Neutrophil (primary cell): ENCODE measurements at regions not wholly inside any gene's neighbourhood (a gene's known extent, or its start where the extent isn't known, plus 50 kb on each side); places are given as distances from the start of the nearest gene placed in this dataset.

Source experiments
- H3K27ac ChIP-seq: fragments of 200-600 bp; sonication (generic); 2 replicates; pipeline ENCODE4 v1.5.1; 2016; ENCODE audit warnings: mild to moderate bottlenecking, moderate library complexity
- H3K27me3 ChIP-seq: fragments of 200-600 bp; sonication (generic); 2 replicates; pipeline ENCODE4 v1.6.0; 2016; ENCODE audit warnings: mild to moderate bottlenecking
- H3K36me3 ChIP-seq: fragments of 200-600 bp; sonication (generic); 2 replicates; pipeline ENCODE4 v1.5.1; 2017
- H3K4me1 ChIP-seq, 2 experiments: fragments of 200-600 bp in 1 of 2; sonication (generic) in 1 of 2; 1 replicate in 1 of 2; 2 replicates in 1 of 2; pipeline versions ENCODE4 v1.5.1 to v1.6.1; 2013 to 2016; ENCODE audit warnings: low read depth in 1 of 2, low read length in 1 of 2, mild to moderate bottlenecking in 1 of 2, moderate library complexity in 1 of 2; ENCODE audit not compliant: control insufficient read depth in 1 of 2, insufficient read depth in 1 of 2
- H3K4me3 ChIP-seq, 2 experiments: fragments of 200-600 bp in 1 of 2; sonication (generic) in 1 of 2; 1 replicate in 1 of 2; 2 replicates in 1 of 2; pipeline ENCODE4 v1.5.1; 2013 to 2016; ENCODE audit warnings: low read depth in 1 of 2, low read length in 1 of 2, mild to moderate bottlenecking in 1 of 2, moderate library complexity in 1 of 2
- H3K9me3 ChIP-seq: fragments of 200-600 bp; sonication (generic); 2 replicates; pipeline ENCODE4 v1.5.1; 2016
- TF ChIP-seq, protein P1 (sequence below): fragments of 200-600 bp; sonication (generic); IDR thresholded peaks from 2 replicates; pipeline ENCODE4 v1.5.1; 2016; ENCODE audit warnings: antibody characterized with exemption

DNA sequence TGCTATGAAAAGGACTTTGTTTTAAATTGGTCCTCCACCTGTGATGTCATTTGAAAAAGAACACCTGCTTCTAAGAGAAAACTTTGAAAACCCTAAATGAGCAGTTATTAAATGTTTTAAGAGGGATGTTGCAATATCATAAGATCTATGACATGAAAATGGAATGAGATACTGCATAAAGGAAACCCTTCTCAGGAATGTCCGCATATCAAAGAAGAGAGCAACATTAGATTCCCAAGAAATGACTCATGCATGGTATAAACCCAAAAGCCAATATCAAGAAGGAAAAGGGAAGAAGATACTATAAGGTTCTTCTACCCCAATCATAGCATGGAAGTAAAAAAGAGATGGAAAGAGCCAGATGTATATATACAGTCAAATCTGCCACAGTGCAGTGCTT, 627.5 kb upstream of the LMCD1 start:
- no peak overlapping the region for H3K4me3 ChIP-seq
- no peak overlapping the region for H3K27ac ChIP-seq
- no peaks in the 10 kb centered on the region for H3K4me1 ChIP-seq
- H3K9me3 ChIP-seq = no peaks in the 10 kb centered on the region
- no peaks in the 10 kb centered on the region for H3K36me3 ChIP-seq
- H3K27me3 ChIP-seq = no peaks in the 10 kb centered on the region
- TF ChIP-seq, protein P1, sequence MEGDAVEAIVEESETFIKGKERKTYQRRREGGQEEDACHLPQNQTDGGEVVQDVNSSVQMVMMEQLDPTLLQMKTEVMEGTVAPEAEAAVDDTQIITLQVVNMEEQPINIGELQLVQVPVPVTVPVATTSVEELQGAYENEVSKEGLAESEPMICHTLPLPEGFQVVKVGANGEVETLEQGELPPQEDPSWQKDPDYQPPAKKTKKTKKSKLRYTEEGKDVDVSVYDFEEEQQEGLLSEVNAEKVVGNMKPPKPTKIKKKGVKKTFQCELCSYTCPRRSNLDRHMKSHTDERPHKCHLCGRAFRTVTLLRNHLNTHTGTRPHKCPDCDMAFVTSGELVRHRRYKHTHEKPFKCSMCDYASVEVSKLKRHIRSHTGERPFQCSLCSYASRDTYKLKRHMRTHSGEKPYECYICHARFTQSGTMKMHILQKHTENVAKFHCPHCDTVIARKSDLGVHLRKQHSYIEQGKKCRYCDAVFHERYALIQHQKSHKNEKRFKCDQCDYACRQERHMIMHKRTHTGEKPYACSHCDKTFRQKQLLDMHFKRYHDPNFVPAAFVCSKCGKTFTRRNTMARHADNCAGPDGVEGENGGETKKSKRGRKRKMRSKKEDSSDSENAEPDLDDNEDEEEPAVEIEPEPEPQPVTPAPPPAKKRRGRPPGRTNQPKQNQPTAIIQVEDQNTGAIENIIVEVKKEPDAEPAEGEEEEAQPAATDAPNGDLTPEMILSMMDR = no peak

DNA sequence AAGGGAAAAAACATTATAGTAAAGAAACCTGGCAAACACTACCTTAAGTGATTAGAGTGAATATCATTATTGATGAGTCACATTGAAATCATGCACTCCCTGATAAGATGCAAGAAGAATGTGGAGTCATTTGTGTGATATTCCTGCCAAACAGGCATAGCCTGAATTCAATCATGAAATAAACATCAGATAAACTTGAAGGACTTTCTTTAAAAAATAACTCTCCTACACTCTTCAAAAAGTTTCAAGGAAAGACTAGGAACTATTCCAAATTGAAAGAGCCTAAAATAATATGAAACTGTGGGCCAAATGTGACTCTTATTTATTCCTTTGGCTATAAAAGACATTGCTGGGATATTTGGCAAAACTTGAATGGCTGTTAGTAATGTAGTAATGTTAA, 625.7 kb upstream of the LMCD1 start:
- H3K27me3 ChIP-seq = no peaks in the 10 kb centered on the region

DNA sequence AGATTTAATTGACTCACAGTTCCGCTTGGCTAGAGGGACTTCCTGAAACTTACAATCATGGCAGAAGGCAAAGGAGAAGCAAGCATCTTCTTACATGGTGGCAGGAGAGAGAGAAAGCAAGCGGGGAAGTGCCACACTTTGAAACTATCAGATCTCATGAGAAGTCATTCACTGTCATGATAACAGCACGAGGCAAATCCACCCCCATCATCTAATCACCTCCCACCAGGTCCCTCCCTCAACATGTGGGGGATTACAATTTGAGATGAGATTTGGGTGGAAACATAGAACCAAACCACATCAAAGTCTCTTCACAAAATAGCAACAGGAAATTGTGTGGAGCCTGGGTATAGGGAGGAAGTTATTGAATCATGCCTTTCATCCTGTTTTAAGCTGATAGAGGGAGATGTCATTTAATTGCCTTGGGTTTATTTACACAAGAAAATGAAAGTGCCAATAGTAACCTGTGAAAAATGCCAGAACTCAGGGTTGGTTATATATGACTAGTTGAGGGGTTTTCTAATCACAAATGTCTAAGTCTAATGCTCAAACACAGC, 624.8 kb upstream of the LMCD1 start:
- Histone ChIP-seq H3K27ac (no peak overlapping the region), H3K9me3 (no peaks in the 10 kb centered on the region), H3K36me3 (no peaks in the 10 kb centered on the region), H3K27me3 (no peaks in the 10 kb centered on the region), H3K4me3 (no peak overlapping the region), H3K4me1 (no peaks in the 10 kb centered on the region)
- TF ChIP-seq, protein P1 = no peak

More for the DNA sequence above, 625.7 kb upstream of the LMCD1 start:
- Histone ChIP-seq H3K9me3 (no peaks in the 10 kb centered on the region), H3K4me1 (no peaks in the 10 kb centered on the region), H3K36me3 (no peaks in the 10 kb centered on the region), H3K27ac (no peak overlapping the region), H3K4me3 (no peak overlapping the region)
- TF ChIP-seq, protein P1 = no peak

DNA sequence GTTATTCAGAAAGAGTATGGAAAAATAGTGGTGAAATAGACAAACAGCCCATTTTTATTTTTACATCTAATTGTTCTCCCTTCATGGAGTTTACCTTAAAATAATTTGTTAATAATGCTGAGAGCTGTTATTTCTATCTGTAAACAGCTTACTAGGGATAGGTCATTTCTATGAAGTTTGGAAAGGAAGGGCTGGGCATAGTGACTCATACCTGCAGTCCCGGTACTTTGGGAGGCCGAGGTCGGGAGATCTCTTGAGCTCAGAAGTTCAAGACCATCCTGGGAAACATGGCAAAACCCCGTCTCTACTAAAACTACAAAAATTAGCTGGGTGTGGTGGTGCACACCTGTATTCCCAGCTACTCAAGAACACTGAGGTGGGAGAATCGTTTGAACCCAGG, 624.3 kb upstream of the LMCD1 start:
- no peaks in the 10 kb centered on the region for H3K27me3 ChIP-seq
- no peaks in the 10 kb centered on the region for H3K4me1 ChIP-seq
- H3K36me3 ChIP-seq = no peaks in the 10 kb centered on the region
- no peak overlapping the region for H3K27ac ChIP-seq
- H3K9me3 ChIP-seq = no peaks in the 10 kb centered on the region
- TF ChIP-seq, protein P1 = no peak
- no peak overlapping the region for H3K4me3 ChIP-seq

DNA sequence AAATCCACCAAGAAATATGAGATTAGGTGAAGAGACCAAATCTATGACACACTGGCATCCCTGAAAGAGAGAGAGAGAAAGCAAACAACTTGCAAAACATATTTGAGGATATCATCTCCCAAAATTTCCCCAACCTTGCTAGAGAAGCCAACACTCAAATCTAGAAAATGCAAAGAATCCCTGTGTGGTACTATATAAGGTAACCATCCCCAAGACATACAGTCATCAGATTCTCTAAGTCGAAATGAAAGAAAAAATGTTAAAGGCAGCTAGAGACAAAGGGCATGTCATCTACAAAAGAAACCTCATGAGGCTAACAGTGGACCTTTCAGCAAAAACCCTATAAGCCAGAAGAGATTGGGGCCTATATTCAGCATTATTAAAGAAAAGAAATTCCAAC, 622.1 kb upstream of the LMCD1 start:
- Histone ChIP-seq H3K27me3 (no peaks in the 10 kb centered on the region), H3K27ac (no peak overlapping the region), H3K9me3 (no peaks in the 10 kb centered on the region), H3K36me3 (no peaks in the 10 kb centered on the region), H3K4me1 (no peaks in the 10 kb centered on the region), H3K4me3 (no peak overlapping the region)
- TF ChIP-seq, protein P1 = no peak

DNA sequence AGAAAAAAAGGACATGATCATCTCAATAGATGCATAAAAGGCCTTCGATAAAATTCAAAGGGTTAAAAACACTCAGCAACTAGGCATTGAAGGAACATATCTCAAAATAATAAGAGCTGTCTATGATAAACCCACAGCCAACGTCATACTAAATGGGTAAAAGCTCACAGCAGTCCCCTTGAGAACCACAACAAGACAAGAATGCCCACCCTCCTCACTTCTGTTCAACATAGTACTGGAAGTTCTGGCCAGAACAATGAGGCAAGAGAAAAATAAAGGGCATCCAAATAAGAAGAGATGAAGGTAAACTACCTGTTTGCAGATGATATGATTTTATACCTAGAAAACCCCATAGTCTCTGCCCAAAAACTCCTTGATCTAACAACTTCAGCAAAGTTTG, 619.7 kb upstream of the LMCD1 start:
- TF ChIP-seq, protein P1 = no peak
- Histone ChIP-seq H3K4me3 (no peak overlapping the region), H3K27ac (no peak overlapping the region), H3K36me3 (no peaks in the 10 kb centered on the region), H3K4me1 (no peaks in the 10 kb centered on the region), H3K9me3 (no peaks in the 10 kb centered on the region), H3K27me3 (no peaks in the 10 kb centered on the region)
